ENCODE measurements at regions not wholly inside any gene's neighbourhood (a gene's known extent, or its start where the extent isn't known, plus 50 kb on each side); places are given as distances from the start of the nearest gene placed in this dataset.

DNA sequence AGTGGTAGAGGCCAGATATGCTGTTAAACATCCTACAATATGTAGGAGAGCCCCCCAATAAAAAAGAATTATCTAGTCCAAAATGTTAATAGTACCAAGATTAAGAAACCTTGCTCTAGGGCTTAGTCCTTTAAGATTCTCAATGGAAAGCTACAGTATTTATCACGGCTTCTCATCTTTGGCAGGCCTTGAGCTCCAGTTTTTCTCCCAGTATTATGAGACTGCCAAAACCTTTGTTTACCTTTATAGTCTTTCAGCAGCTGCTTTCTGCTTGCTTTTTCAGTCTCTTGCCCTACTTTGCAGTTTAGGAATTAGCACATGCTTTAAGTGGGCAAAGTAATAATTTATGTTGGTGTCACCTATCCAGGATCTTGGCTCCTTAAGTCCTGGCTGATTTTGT, 59.7 kb downstream of the NHLRC1 start:
- Mint-ChIP-seq H3K4me3 (no peak overlapping the region), H3K9me3 (no peaks in the 10 kb centered on the region), H3K27me3 (peaks cover 2% of the 10 kb centered on the region), H3K36me3 (ENCODE audit: low read depth) (no peaks in the 10 kb centered on the region), H3K27ac (no peak overlapping the region), H3K4me1 (no peaks in the 10 kb centered on the region)
- ChIA-PET POLR2A (no interaction called here), CTCF (no interaction called here)
- no peak for DNase-seq

GRCh38 chr6:18058429-18058828, 64.0 kb downstream of the NHLRC1 start:
- no peak overlapping the region for H3K27ac Mint-ChIP-seq
- H3K4me1 Mint-ChIP-seq: no peaks in the 10 kb centered on the region
- H3K36me3 Mint-ChIP-seq (ENCODE audit: low read depth): no peaks in the 10 kb centered on the region
- H3K4me3 Mint-ChIP-seq: no peak overlapping the region
- DNase-seq: no peak
- H3K27me3 Mint-ChIP-seq: peaks cover 5% of the 10 kb centered on the region
- no peaks in the 10 kb centered on the region for H3K9me3 Mint-ChIP-seq
- CTCF ChIA-PET: no interaction called here
- POLR2A ChIA-PET: no interaction called here

DNA sequence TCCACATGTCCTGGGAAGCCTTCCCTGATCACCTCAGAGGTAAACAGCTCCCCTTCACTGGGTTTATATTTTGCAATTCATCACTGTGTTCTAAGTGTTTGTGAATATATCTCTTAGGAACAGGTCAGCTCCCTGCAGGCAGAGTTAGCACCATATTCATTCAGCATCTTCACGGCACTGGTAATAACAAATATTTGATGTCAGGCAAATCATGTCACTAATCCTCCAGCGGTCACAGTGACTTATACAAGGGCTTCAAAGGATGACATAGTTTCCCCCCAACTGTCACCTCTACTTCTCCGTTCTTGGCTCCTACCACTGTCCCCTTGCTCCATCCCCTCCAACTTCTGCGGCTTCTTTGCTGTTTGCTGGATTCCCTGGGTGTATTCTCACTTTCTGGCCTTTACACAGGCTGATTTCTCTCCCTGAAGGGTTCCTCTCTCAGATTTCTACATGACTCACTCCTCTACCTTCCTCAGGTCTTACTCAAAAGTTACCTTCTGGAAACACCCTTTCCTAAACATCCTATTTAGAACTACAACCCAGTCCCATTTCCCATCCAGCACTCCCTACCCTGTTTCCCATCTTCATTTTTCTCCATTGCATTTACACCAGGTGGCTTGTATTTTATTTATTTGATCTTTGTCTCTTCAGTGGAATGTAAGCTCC, 66.6 kb downstream of the NHLRC1 start:
- no peaks in the 10 kb centered on the region for H3K36me3 Mint-ChIP-seq (ENCODE audit: low read depth)
- no peaks in the 10 kb centered on the region for H3K9me3 Mint-ChIP-seq
- no peak for DNase-seq
- POLR2A ChIA-PET: no interaction called here
- H3K27ac Mint-ChIP-seq: no peak overlapping the region
- CTCF ChIA-PET: interaction anchor here (0.6 kb wide), 1 partner anchor 421 kb away, joined by 3 read pairs; no protein-coding TSS in a partner anchor
- peaks cover 6% of the 10 kb centered on the region for H3K27me3 Mint-ChIP-seq
- no peaks in the 10 kb centered on the region for H3K4me1 Mint-ChIP-seq
- no peak overlapping the region for H3K4me3 Mint-ChIP-seq

DNA sequence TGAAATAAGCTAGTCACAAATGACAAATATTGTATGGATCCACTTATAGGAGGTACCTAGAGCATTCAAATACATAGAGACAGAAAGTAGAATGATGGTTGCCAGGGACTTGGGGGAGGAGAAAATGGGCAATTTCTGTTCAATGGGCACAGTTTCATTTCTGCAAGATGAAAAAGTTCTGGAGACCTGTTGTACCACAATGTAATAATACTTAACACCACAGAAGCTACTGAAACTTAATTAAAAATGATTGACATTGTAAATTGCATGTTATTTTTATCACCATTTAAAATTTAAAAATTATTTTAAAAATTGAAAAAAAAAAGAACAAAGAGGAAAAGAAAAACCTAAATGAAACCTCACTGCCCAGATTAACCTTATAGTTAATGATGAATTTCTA, 67.4 kb downstream of the NHLRC1 start:
- POLR2A ChIA-PET: no interaction called here
- H3K4me3 Mint-ChIP-seq: no peak overlapping the region

GRCh38 chr6:18053555-18054445, 66.4 kb upstream of the KIF13A start:
- Mint-ChIP-seq H3K27me3 (peaks cover 6% of the 10 kb centered on the region), H3K9me3 (no peaks in the 10 kb centered on the region), H3K27ac (no peak overlapping the region), H3K4me1 (no peaks in the 10 kb centered on the region), H3K4me3 (no peak overlapping the region), H3K36me3 (ENCODE audit: low read depth) (no peaks in the 10 kb centered on the region)
- no peak for DNase-seq
- ChIA-PET POLR2A (no interaction called here), CTCF (no interaction called here)

More for the DNA sequence above, 67.4 kb downstream of the NHLRC1 start:
- Mint-ChIP-seq H3K9me3 (no peaks in the 10 kb centered on the region), H3K36me3 (ENCODE audit: low read depth) (no peaks in the 10 kb centered on the region), H3K4me1 (no peaks in the 10 kb centered on the region), H3K27me3 (peaks cover 6% of the 10 kb centered on the region), H3K27ac (no peak overlapping the region)
- DNase-seq: no peak
- CTCF ChIA-PET: no interaction called here

DNA sequence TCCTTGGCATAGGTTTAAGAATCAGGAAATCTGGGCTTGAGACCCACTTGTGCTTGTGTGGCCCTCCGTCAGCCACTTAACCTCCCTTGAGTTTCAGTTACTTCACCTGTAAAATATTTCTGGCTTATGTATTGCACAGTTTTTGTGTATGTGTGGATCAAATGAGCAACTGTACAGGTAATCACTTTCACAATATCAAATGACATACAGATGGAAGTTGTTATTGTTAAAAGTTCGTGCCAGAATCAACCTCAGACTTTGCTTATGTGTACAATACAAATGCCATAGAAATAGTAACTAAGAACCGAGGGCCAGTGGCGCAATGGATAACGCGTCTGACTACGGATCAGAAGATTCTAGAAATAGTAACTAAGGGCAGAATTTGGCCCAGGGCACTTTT, 65.6 kb upstream of the KIF13A start:
- DNase-seq: no peak
- Mint-ChIP-seq H3K9me3 (no peaks in the 10 kb centered on the region), H3K27me3 (peaks cover 6% of the 10 kb centered on the region), H3K4me3 (no peak overlapping the region), H3K27ac (no peak overlapping the region), H3K36me3 (ENCODE audit: low read depth) (no peaks in the 10 kb centered on the region), H3K4me1 (no peaks in the 10 kb centered on the region)
- POLR2A ChIA-PET: no interaction called here
- CTCF ChIA-PET: no interaction called here

GRCh38 chr6:18049646-18050045, 62.2 kb upstream of the KIF13A start:
- H3K4me3 Mint-ChIP-seq: no peak overlapping the region
- ChIA-PET CTCF (no interaction called here), POLR2A (no interaction called here)
- H3K27ac Mint-ChIP-seq: no peak overlapping the region
- no peak for DNase-seq
- no peaks in the 10 kb centered on the region for H3K9me3 Mint-ChIP-seq
- no peaks in the 10 kb centered on the region for H3K4me1 Mint-ChIP-seq
- H3K36me3 Mint-ChIP-seq (ENCODE audit: low read depth): no peaks in the 10 kb centered on the region
- peaks cover 3% of the 10 kb centered on the region for H3K27me3 Mint-ChIP-seq

GRCh38 chr6:18048953-18049630, 61.7 kb upstream of the KIF13A start:
- no peaks in the 10 kb centered on the region for H3K36me3 Mint-ChIP-seq (ENCODE audit: low read depth)
- H3K9me3 Mint-ChIP-seq: no peaks in the 10 kb centered on the region
- POLR2A ChIA-PET: no interaction called here
- DNase-seq: no peak
- H3K4me1 Mint-ChIP-seq: no peaks in the 10 kb centered on the region
- CTCF ChIA-PET: no interaction called here
- peaks cover 3% of the 10 kb centered on the region for H3K27me3 Mint-ChIP-seq
- H3K27ac Mint-ChIP-seq: no peak overlapping the region
- H3K4me3 Mint-ChIP-seq: no peak overlapping the region

- H3K36me3 Mint-ChIP-seq (ENCODE audit: low read depth): no peaks in the 10 kb centered on the region
- DNase-seq: no peak
- ChIA-PET CTCF (no interaction called here), POLR2A (no interaction called here)
- H3K4me1 Mint-ChIP-seq: no peaks in the 10 kb centered on the region
- H3K4me3 Mint-ChIP-seq: no peak overlapping the region
- H3K9me3 Mint-ChIP-seq: no peaks in the 10 kb centered on the region
- no peak overlapping the region for H3K27ac Mint-ChIP-seq
- H3K27me3 Mint-ChIP-seq: no peaks in the 10 kb centered on the region
Observed at GRCh38 chr6:18047406-18047805, 60.0 kb upstream of the KIF13A start.

DNA sequence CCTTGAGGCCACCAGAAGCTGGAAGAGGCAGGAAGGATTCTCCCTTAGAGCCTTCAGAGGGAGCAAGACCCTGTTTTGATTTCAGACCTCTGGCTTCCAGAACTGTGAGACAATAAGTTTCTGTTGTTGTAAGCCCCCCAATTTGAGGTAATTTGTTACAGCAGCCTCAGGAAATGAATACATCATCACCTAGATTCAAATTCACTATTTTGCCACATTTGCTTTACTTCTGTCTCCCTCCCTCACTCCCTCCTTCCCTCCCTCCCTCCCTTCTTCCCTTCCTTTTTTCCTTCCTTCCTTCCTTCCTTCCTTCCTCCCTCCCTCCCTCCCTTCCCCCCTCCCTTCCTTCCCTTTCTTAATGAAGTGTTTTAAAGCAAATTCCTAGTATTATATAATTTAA, 58.1 kb upstream of the KIF13A start:
- H3K9me3 Mint-ChIP-seq: no peaks in the 10 kb centered on the region
- H3K4me1 Mint-ChIP-seq: no peaks in the 10 kb centered on the region
- no peak overlapping the region for H3K4me3 Mint-ChIP-seq
- DNase-seq: no peak
- ChIA-PET CTCF (no interaction called here), POLR2A (no interaction called here)
- no peaks in the 10 kb centered on the region for H3K36me3 Mint-ChIP-seq (ENCODE audit: low read depth)
- H3K27ac Mint-ChIP-seq: no peak overlapping the region
- H3K27me3 Mint-ChIP-seq: peaks cover 4% of the 10 kb centered on the region

DNA sequence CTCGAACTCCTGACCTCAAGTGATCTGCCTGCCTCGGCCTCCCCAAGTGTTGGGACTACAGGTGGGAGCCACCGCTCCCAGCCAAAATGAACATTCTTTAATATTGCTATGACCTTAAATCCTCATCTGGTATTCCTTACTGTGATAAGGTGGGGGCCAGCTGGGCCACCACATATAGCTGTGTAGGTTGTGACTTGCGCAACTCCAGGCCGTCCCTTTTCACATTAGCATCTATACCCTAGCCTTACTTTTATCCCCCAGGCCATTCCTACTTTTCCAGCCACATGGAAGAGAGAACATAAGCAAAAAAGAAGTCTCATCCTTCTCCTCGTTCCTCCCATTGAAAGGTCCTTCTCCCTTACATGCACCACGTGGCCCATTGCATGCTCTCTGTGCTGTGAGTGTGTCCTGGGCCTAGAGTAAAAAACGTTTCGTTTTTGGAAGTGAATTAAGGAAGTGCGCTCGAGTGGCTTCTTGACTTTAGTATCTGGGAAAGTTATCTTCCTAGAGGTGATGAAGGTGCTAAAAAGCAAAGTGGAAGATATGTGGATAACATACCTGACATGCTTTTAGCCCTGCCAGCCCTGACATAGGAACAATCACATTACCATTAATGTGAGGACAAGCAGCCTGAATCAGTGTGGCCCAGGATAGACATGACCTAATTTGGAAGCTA, 56.8 kb upstream of the KIF13A start:
- H3K27ac Mint-ChIP-seq: no peak overlapping the region
- no peaks in the 10 kb centered on the region for H3K4me1 Mint-ChIP-seq
- POLR2A ChIA-PET: no interaction called here
- CTCF ChIA-PET: no interaction called here
- no peak overlapping the region for H3K4me3 Mint-ChIP-seq
- DNase-seq: no peak
- H3K27me3 Mint-ChIP-seq: peaks cover 4% of the 10 kb centered on the region
- no peaks in the 10 kb centered on the region for H3K36me3 Mint-ChIP-seq (ENCODE audit: low read depth)
- no peaks in the 10 kb centered on the region for H3K9me3 Mint-ChIP-seq

DNA sequence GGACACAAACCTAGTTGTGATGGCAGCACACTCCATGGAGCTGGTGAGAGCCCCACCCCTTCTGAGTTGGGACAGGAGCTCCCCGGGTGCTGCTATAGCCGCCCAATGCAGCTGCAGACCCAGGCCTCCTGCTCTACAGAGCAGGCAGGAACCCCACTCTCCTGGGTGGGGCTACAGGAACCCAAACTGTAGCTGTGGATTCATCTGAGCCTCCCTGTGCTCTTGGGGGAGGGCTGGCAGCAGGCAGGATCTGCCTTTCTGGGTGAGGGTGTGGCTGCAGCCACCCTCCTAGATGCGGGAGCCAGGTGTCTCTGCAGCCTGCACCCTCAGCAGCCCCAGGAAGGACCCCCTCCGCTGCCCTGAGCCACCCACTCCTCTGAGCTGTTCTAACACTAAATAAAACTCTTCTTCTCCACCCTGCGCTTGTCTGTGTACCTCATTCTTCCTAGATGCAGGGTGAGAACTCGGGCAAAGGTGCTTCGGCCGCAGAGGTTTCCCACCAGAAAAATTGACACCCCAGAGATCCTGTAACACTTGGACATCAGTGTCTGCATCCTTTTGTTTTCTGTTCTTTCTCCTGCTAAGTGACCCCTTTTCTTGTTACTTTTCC, 55.2 kb upstream of the KIF13A start:
- H3K4me1 Mint-ChIP-seq: no peaks in the 10 kb centered on the region
- no peak overlapping the region for H3K4me3 Mint-ChIP-seq
- POLR2A ChIA-PET: no interaction called here
- no peak for DNase-seq
- no peak overlapping the region for H3K27ac Mint-ChIP-seq
- peaks cover 5% of the 10 kb centered on the region for H3K27me3 Mint-ChIP-seq
- H3K36me3 Mint-ChIP-seq (ENCODE audit: low read depth): no peaks in the 10 kb centered on the region
- CTCF ChIA-PET: no interaction called here
- no peaks in the 10 kb centered on the region for H3K9me3 Mint-ChIP-seq

- H3K4me1 Mint-ChIP-seq: no peaks in the 10 kb centered on the region
- H3K4me3 Mint-ChIP-seq: no peak overlapping the region
- no peaks in the 10 kb centered on the region for H3K36me3 Mint-ChIP-seq (ENCODE audit: low read depth)
- ChIA-PET CTCF (no interaction called here), POLR2A (no interaction called here)
- H3K27me3 Mint-ChIP-seq: peaks cover 14% of the 10 kb centered on the region
- DNase-seq: no peak
- H3K9me3 Mint-ChIP-seq: no peaks in the 10 kb centered on the region
- no peak overlapping the region for H3K27ac Mint-ChIP-seq
Observed at GRCh38 chr6:18039481-18039880, 52.0 kb upstream of the KIF13A start.
